AG04450 (cell line): ENCODE measurements at regions not wholly inside any gene's neighbourhood (a gene's known extent, or its start where the extent isn't known, plus 50 kb on each side); places are given as distances from the start of the nearest gene placed in this dataset.

ENCODE experiments used
- CTCF ChIA-PET: fragments of 300-600, 350-600 bp; formaldehyde crosslinking; extraction: SDS; loops from one replicate; lab custom pipeline; 2022; ENCODE audit warnings: antibody characterized with exemption, inconsistent platforms; lab: Charles Lee
- POLR2A ChIA-PET: fragments of 350-600 bp; formaldehyde crosslinking; extraction: SDS; loops from one replicate; lab custom pipeline; 2021; ENCODE audit warnings: antibody characterized with exemption, inconsistent platforms; lab: Yijun Ruan, JAX
- DNase-seq: peaks from one replicate; pipeline ENCODE4 v3.0.0-alpha.2; 2011; ENCODE audit warnings: low read depth, low spot score
- H3K27ac ChIP-seq: one replicate; pipeline ENCODE4 v1.5.1; 2012; ENCODE audit warnings: low read depth, low read length, control low read depth
- H3K27me3 ChIP-seq: one replicate; pipeline ENCODE4 v1.6.0; 2012; ENCODE audit warnings: low read length; ENCODE audit not compliant: control insufficient read depth, insufficient read depth
- H3K4me3 ChIP-seq: 2 replicates; pipeline ENCODE4 v1.5.1; 2011; ENCODE audit warnings: mild to moderate bottlenecking, low read depth, low read length, control low read depth
- H3K9me3 ChIP-seq: 2 replicates; pipeline ENCODE4 v1.5.1; 2012; ENCODE audit warnings: low read length; ENCODE audit not compliant: control insufficient read depth, insufficient read depth
- TF ChIP-seq, protein P1 (sequence below): IDR thresholded peaks from 2 replicates; pipeline ENCODE4 v1.5.1; 2011; ENCODE audit warnings: low read depth, low read length, control low read depth, inconsistent platforms

DNA sequence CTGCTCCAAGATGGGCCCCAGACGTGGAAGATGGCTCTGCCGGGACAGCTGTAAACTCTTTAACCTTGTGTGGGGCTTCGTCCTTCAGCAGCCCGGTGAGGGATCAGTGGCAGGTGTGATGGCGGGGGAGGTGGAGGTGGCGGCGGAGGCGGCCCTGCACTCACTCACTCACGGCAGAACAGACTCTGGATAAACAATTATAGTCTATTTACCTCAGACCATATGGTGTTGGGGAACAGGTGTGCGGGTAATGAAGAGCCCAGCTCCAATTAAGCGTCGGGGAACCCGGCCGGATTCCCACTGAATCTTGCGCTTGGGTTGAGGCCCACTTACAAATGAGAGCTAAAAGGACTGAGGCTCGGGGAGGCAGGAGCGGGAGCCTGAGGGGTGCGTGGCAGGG, 104.3 kb upstream of the SDK2 start:
- Histone ChIP-seq H3K27me3 (no peaks in the 10 kb centered on the region), H3K27ac (no peak overlapping the region), H3K9me3 (peaks cover 43% of the 10 kb centered on the region), H3K4me3 (no peak overlapping the region)
- ChIA-PET POLR2A (no interaction called here), CTCF (no interaction called here)
- DNase-seq: no peak
- TF ChIP-seq, protein P1, sequence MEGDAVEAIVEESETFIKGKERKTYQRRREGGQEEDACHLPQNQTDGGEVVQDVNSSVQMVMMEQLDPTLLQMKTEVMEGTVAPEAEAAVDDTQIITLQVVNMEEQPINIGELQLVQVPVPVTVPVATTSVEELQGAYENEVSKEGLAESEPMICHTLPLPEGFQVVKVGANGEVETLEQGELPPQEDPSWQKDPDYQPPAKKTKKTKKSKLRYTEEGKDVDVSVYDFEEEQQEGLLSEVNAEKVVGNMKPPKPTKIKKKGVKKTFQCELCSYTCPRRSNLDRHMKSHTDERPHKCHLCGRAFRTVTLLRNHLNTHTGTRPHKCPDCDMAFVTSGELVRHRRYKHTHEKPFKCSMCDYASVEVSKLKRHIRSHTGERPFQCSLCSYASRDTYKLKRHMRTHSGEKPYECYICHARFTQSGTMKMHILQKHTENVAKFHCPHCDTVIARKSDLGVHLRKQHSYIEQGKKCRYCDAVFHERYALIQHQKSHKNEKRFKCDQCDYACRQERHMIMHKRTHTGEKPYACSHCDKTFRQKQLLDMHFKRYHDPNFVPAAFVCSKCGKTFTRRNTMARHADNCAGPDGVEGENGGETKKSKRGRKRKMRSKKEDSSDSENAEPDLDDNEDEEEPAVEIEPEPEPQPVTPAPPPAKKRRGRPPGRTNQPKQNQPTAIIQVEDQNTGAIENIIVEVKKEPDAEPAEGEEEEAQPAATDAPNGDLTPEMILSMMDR: no peak

- Histone ChIP-seq H3K9me3 (peaks cover 43% of the 10 kb centered on the region), H3K27me3 (no peaks in the 10 kb centered on the region), H3K4me3 (no peak overlapping the region), H3K27ac (no peak overlapping the region)
- TF ChIP-seq, protein P1: no peak
- CTCF ChIA-PET: no interaction called here
- POLR2A ChIA-PET: no interaction called here
- DNase-seq: no peak
Observed at GRCh38 chr17:73749337-73749823, 105.1 kb upstream of the SDK2 start.

GRCh38 chr17:73749928-73750605, 105.8 kb upstream of the SDK2 start:
- TF ChIP-seq, protein P1: no peak
- no peak for DNase-seq

GRCh38 chr17:73750975-73751374, 106.7 kb upstream of the SDK2 start:
- no peaks in the 10 kb centered on the region for H3K27me3 ChIP-seq
- TF ChIP-seq, protein P1: no peak
- no peak overlapping the region for H3K4me3 ChIP-seq
- POLR2A ChIA-PET: no interaction called here
- H3K27ac ChIP-seq: no peak overlapping the region
- CTCF ChIA-PET: no interaction called here
- no peak for DNase-seq
- H3K9me3 ChIP-seq: peaks cover 42% of the 10 kb centered on the region

More at GRCh38 chr17:73749928-73750605, 105.8 kb upstream of the SDK2 start:
- peaks cover 46% of the 10 kb centered on the region for H3K9me3 ChIP-seq
- H3K27me3 ChIP-seq: no peaks in the 10 kb centered on the region
- no peak overlapping the region for H3K4me3 ChIP-seq
- CTCF ChIA-PET: no interaction called here
- POLR2A ChIA-PET: no interaction called here
- no peak overlapping the region for H3K27ac ChIP-seq

DNA sequence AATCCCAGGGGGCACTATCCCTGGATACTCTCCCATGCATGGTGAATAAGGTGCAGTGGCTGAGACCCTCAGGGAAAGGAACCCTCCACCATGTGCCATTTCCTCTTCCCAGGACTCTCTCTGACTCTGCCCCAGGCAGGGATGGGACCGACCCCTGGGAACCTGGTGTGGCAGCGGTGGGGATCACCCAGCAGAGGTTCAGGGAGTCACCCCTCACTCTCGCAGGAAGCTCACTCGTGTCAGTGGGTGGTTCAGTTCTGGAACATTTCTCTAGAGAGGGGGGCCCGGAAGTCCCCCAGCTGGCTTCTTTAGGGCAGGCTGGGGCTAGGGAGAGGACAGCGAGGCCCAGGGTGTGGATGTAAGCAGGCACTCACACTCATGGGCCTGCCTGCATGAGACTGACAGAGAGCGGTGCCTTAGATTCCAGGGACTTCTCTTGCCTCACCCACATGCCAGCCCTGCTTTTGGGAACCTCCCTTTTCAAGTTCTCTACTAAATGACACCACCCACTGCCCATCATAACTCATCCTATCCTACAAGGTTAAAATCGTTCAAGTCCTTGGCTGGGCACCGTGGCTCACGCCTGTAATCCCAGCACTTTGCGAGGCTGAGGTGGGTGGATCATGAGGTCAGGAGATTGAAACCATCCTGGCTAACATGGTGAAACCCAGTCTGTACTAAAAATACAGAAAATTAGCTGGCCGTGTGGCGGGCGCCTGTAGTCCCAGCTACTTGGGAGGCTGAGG, 109.7 kb upstream of the SDK2 start:
- Histone ChIP-seq H3K9me3 (peaks cover 16% of the 10 kb centered on the region), H3K4me3 (no peak overlapping the region), H3K27me3 (no peaks in the 10 kb centered on the region), H3K27ac (no peak overlapping the region)
- CTCF ChIA-PET: no interaction called here
- TF ChIP-seq, protein P1: no peak
- POLR2A ChIA-PET: no interaction called here
- no peak for DNase-seq
